NOMO-1 treated with dmso at 0.1 percent for 144 hours (cell line): ENCODE measurements at regions not wholly inside any gene's neighbourhood (a gene's known extent, or its start where the extent isn't known, plus 50 kb on each side); places are given as distances from the start of the nearest gene placed in this dataset.
"Not testable (repeated sequence)": the region's sequence is repeated elsewhere in the genome, so short reads cannot be mapped to it uniquely, and the experiment has no call there.

Source experiments
- DNase-seq: peaks from one replicate; lab custom pipeline; 2025; ENCODE audit not compliant: unreplicated experiment; lab: John Stamatoyannopoulos, UW

DNA sequence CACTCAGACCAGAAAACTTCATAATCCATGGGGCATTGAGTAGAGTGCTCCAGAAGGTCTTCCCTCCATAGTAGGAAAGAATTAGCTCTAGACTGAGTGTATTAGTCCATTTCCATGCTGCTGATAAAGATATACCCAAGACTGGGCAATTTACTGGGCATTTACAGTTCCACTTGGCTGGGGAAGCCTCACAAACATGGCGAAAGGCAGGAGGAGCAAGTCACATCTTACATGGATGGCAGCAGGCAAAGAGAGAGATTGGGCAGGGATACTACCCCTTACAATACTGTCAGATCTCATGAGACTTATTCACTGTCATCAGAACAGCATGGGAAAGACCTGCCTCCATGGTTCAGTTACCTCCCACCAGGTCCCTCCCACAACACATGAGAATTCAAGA lies 300.6 kb upstream of the TMEM132C start:
- DNase-seq: no peak

DNA sequence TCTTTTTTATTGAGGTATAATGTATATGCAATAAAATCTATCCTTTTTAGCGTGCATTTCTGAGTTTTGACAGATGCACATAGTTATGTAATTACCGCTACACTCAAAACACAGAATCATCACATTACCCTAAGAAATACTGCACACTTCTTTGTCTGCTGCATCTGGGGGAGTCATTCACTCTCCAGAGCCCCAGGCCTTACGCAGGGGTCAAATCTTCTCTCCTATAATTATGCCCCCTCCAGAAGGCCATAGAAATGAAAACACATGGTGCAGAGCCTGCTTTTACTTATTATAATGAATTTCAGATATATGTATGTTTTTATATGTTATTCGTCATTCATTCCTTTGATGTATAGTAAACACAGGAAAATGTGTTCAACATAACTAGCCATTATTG lies 296.5 kb upstream of the TMEM132C start:
- no peak for DNase-seq

DNA sequence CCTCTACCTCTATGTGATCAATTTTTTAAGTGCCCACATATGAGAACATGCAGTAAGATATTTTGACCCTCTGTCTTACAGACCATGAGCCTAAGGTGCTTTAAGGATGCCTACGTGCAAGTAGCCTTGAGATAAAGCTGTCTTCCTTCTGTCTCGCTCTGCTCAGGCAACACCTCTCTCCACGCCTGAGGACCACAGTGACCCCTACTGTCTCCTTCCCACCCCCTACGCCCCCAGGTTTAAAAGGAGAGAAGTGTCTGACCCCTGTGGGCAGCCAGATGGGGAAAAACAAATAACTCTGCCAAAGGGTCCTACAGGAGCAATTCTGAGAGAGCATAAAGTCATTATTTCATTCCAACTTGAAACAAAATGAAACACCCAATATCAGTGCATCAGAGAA lies 286.4 kb upstream of the TMEM132C start:
- DNase-seq: no peak

DNA sequence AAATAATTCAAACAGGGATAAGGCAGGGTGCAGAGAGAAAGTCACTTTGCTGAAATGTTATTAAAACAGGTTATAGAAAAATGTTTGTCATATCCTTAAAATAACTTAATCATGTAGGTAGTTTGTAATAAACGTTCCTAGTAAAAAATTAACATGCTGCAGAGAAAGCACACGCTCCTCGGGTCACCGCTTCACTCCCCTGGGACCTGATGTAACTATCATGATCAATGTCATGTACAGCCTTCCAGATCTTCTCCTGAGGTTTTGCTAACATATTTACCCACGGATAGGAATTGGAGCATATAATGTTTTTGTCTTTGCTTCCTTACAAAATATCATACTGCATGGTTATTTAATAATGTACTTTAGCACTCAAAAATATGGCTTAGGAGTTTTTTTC lies 285.1 kb upstream of the TMEM132C start:
- no peak for DNase-seq

DNA sequence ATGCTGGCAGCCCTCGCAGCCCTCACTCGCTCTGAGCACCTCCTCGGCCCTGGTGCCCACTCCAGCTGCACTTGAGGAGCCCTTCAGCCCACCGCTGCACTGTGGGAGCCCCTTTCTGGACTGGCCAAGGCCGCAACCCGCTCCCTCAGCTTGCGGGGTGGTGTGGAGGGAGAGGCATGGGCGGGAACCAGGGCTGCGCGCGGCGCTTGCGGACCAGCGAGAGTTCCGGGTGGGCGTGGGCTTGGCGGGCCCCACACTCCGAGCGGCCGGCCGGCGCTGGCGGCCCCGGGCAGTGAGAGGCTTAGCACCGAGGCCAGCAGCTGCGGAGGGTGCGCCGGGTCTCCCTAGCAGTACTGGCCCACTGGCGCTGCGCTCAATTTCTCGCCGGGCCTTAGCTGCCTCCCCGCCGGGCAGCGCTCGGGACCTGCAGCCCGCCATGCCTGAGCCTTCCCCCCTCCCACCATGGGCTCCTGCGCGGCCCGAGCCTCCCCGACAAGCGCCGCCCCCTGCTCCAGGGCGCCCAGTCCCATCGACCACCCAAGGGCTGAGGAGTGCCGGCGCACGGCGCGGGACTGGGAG lies 283.7 kb upstream of the TMEM132C start:
- DNase-seq: not testable (repeated sequence)

DNA sequence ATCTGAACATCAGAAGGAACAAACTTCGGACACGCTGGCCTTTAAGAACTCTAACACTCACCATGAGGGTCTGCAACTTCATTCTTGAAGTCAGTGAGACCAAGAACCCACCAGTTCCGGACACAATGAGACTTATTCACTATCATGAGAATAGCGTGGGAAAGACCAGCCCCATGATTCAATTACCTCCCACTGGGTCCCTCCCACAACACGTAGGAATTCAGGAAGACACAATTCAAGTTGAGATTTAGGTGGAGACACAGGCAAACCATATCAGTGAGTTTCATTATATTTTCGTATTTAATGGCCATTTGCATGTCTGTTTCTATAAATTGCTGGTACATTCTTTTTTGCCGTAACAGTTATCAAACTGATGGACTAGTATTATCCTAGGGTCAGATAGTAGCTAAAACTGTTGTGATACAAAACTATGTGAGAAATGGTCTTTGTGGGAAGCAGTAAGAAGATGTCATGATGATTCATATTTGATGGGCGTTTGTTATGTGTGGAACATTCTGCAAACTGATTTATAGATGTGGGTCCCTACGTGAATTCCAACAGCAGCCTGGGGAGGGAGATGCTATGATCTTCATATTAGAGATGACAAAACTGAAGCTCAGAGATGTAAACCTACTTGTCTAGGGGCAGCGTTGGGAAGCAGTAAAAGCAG lies 282.4 kb upstream of the TMEM132C start:
- DNase-seq: no peak

DNA sequence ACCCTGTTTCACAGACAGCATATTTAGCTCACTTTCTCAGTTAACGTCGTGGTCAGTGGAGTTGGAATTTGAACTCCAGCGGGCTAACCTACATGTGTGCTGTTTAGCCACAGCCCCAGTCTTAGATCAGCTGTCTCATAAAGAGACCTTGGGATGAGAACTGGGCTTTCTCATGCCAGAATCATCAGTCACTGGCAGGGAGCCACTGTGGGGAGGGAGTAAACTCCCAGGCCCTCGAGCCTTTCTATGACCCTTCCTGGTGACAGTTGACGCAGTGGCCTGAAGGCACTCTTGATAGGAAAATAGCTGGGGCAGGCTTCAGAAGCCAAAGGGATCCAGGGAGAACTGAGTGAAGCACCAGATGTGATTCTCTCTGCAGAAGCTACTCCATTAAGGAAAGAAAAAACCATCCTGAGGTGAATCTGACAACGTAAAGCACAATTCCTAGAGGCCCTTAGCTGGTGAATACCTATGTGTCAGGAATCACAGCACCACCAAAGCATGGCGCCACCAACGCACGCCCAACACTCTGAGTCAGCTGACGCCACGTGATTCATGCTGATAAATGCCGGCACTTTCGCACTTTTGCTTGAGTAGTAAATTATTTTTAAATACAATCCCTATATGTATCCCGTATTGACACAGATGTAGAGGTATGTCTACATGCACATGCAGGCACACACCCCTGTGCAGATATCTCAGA lies 279.6 kb upstream of the TMEM132C start:
- DNase-seq: no peak

DNA sequence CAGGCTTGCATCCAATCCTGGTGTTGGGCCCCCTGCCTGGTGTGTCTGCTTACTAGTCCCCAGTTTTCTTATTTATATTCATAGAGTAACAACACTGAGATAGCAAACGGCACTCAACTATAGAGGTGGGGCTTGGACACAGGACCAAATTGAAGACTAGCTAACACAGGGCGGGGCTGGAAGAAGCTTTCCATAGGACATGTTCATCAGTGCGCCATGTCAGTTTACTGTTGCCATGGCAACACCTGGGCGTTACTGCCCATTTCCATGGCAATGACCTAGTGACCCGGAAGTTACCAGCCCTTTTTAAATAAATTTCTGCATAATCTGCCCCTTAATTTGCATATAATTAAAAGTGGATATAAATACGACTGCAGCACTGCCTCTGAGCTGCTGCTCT lies 275.5 kb upstream of the TMEM132C start:
- no peak for DNase-seq

DNA sequence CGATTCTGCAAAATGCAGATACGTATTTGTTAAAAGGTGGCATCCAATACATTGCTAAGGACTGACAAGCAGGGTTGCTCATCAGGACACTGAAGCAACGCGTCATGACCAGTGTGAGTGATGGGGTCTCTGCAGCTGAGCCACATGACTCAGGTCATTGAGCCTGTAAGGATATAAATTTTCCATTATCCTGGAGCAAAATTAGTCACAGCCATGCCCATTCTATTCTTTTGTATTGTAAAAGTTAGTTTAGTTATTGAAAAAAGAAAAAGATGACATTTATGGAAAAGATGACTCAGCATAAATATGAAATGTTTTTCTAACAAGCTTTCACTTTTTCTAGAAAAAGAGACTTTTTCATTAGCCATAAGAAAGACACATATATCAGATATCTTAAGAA lies 268.0 kb upstream of the TMEM132C start:
- no peak for DNase-seq

DNA sequence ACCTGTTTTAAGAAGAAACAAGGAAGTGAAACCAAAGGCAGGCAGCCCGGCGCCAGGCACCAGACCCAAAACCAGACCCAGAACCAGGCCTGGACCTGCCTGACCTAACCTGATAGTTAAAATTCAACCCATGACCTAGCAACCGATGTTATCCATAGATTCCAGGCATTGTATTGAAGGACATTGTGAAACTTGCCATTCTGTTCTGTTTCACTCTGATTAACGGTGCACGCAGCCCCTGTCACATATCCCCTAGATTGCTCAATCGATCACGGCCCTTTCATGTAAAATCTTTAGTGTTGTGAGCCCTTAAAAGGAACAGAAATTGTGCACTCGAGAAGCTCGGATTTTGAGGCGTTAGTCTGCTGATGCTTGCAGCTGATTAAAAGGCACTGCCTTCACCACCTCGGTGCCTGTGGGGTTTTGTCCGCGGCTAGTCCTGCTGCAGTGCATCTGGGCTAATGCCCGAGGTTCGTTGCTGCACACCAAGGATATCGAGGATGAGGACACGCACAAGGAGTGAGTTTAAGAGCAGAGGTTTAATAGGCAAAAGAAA lies 262.5 kb upstream of the TMEM132C start:
- no peak for DNase-seq

DNA sequence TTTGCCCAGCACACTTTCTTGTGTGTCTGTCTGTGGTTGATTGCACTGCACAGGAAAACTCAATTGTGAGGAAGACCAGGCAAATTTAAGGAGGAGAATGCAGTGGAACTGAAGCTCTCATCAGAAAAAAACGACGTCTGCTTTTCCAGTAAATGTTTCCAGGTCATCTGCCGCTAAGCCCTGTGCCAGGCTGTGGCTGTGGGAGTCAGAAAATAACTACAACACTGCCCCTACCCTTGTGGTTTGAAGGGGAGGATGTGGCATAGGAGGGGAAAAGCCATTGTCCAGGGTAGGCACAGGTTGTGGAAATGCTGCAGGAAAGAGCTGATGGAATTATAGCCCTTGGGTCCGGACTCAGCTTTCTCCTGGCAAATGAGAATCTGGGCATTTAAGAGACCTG lies 259.7 kb upstream of the TMEM132C start:
- DNase-seq: no peak

DNA sequence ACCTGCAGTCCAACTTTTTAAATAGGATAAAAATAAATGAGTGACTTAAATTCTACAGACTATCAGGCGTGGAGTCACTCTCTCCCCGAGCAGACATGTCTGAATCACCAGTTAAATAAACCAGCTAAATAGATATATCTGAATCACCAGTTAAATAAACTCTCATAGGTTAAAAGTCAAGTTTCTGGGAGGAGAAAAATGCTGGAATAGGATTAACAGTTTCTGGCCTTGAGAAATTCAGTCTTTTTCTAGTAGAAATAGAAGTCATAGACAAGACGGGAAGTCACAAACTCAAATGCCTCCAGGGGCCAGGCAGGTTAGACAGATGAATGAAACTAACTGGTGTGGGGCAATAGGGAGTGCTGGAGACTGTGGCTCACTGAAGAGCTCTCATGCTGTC lies 258.6 kb upstream of the TMEM132C start:
- DNase-seq: no peak

DNA sequence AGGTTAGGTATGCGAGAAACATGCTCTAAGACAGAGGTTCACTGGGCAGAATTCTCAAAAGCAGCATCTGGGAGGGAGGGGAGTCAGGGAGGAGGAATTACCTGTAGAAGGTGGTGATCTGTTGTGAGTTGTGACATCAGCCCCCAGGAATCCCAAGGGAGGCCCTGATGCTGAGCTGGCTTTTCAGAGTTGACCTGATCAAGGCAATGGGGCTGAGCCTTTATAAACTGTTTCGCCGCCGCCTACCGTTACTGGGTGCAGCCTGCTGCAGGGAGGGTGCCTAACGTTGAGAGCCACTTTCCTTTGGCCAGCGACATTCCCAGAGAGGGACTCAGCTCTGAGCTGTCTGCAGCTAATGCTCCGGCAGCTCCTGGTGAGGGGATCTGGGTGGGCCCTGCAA lies 257.9 kb upstream of the TMEM132C start:
- no peak for DNase-seq

DNA sequence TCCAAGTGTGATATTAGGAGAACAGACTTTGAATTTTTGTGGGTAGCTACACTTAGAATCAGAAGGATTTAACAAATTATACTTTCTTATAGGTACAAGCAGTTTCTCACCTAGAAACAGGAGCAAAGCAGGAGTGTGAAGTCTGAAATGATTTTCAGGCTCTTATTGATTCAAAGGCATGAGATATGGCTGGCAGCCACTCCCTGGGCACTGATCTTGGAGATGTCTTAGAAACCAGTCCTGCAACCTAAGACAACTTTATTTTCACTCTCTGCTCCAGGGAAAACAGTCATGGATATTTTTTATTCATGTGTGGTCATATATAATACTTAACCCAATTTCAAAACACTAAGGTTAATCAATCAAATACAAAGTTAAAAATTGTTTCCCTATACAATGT lies 254.9 kb upstream of the TMEM132C start:
- no peak for DNase-seq

DNA sequence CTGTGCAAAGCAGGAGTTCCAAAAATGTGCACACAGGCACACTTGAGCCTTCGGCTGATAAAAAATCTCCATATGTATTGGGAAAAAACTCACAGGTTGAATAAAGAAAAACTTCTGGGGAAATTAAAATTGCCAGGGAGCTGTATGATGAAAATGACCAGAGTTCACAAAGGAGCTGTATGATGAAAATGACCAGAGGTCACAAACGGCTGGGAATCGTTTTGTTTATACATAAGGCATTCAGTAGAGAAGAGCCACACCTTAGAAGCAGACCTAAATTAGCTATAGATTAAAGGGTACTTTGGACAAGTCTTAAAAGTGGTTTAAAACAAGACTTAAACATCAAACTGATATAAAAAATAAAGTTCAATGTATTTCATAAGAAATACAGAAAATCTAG lies 251.7 kb upstream of the TMEM132C start:
- DNase-seq: no peak

DNA sequence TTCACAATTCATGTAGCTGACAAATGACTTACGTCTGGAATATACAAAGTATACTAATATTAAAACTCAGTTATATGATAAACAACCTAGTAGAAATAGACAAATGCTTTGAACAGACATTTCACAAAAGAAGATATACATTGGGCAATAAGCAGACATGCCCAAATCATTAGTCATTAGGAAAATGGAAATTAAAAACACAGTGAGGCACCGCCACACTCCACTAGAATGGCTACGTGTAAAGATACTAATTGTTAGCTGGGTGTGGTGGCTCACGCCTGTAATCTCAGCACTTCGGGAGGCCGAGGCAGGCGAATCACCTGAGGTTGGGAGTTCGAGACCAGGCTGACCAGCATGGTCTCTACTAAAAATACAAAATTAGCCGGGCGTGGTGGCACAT lies 248.9 kb upstream of the TMEM132C start:
- no peak for DNase-seq

DNA sequence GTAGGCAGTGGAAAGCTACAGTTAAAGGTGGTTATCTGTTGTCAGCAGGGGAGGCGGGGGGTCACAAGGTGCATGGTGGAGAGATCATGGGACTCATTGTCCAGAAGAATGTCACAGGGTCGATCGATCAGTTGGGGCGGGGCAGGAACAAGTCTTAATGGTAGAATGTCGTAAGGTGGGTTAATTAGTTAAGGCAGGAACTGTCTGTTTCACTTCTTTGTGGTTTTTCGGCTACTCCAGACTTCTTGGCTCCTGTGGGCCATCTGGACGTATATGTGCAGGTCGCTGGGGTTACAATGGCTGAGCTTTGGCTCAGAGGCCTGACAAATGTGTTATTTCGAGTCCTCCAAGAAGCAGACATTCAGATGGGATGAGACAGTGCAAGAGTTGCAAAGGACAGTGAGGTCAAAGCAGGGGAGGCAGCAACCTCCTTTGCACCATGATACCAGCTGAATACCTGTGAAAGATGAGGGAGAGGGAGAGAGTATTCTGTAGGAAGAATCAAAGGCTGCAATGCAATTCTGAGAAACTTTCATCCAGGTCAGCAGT lies 246.9 kb upstream of the TMEM132C start:
- no peak for DNase-seq

DNA sequence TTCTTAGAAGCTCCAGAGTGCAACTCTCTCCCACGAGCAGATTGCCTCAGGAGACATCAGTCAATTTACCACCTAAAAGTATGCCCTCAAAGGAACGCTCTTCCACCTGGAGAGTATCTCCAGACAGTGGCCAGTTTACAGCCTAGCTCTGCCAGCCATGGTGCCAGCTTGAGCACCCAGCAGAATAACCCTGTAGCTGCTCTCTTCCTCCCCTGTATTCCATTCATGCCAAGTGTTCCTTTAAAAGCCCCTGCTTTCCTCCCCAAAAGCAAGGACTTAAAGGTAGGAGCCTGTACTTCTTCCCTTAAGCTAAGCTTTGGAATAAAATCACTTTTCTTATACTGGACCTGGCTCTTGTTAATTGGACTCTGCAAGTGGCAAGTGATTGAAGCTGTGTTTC lies 245.4 kb upstream of the TMEM132C start:
- no peak for DNase-seq

DNA sequence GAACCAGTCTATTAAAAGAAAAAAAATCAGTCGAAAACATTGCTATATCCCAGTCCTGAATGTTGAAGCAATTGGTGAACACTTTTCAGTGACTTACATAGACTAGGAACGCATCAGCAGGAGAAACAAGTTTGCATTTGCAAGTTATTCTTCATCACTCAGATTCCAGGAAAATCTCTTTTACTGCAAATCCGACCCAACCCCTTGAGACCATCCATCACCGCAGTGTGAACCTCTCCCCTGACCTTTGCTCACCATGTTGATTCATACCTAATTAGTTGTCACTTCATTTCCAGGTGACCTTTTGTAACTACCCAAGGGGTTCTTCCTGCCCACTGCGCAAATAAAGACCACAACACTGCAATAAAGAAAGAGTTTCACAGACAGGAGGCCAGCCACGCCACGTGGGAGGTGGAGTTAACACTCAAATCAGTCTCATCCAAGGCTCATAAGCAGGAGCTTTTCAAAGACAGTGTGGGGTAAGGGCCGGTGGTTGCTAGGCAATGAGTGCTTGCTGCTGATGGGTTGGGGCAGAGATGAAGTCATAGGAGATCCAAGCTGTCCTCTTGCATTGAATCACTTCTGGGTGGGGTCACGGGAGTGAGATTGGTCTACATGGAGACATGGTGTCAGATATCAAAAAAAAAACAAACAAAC lies 241.3 kb upstream of the TMEM132C start:
- no peak for DNase-seq

DNA sequence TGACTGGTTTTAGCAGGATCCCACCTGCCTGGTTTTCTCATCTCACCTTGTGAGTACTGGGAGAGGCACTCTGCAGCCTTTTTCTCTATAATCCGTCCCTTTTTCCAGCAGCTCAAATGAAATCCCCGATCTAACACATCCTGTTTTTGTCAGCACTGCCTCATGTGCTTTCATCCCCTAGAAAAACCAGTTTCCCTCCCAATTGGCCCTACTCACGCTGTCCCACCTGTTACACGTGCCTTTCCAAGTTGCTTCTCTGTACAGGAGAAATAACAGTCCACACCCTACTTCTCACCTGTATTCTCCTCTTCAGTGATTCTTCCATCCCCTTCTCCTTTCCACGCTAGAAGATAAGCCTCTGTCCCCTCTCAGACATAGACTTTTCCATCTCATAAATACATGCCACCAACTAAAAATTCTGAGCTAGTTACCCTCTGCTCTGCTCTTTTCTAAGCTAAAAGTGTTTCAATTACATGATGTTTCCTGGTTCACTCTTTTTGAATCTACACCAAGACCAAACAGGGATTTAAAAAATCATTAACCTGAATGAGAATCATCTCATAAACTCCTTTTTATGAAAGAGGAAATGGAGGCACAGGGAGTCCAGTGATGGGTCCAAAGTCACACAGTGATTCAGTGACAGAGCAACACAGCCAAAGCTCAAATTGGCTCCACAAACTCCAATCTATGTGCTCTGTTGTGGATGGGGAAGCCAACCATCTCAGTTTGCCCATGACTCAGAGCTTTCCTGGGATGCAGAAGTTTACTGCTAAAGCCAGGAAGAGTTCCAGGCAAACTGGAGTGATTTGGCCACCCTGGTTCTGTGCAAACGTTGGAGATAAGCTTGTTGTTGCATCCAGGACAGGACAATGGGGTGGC lies 240.0 kb upstream of the TMEM132C start:
- DNase-seq: no peak

DNA sequence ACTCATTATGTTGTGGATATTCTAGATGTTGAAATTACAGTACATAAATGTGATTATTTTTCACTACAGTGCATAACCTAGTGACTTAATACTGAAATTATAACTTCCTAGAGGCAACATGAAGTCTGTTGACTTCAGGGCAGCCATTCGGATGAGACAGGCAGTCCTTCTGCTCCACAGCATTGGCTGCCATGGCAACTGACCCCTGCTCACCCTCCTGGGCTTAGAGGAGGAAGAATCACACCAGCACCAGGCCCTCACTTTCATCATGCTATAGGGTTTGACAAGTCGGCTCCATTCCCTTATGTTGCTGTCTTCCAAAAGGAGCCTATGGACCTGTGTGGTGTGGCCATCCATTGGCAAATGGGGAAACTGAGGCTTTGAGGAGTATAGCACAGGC lies 233.5 kb upstream of the TMEM132C start:
- no peak for DNase-seq
